Upper lobe of right lung (tissue), 1 donor: ENCODE measurements at regions not wholly inside any gene's neighbourhood (a gene's known extent, or its start where the extent isn't known, plus 50 kb on each side); places are given as distances from the start of the nearest gene placed in this dataset.

Source experiments
- ATAC-seq: fragments of 200-7000 bp; cut with Tn5 transposase; one replicate; pipeline ENCODE4 v1.9.1; 2020; ENCODE audit warnings: mild to moderate bottlenecking, moderate library complexity
- DNase-seq: peaks from one replicate; pipeline ENCODE4 v3.0.0-alpha.2; 2020
- H3K27ac ChIP-seq: fragments of 200-600 bp; one replicate; pipeline ENCODE4 v1.8.0; 2022
- H3K27me3 ChIP-seq: fragments of 200-600 bp; one replicate; pipeline ENCODE4 v1.8.0; 2022; ENCODE audit warnings: mild to moderate bottlenecking
- H3K36me3 ChIP-seq: fragments of 200-600 bp; one replicate; pipeline ENCODE4 v1.8.0; 2022
- H3K4me1 ChIP-seq: fragments of 200-600 bp; one replicate; pipeline ENCODE4 v1.8.0; 2022
- H3K4me3 ChIP-seq: fragments of 200-600 bp; one replicate; pipeline ENCODE4 v1.8.0; 2022; ENCODE audit warnings: mild to moderate bottlenecking
- H3K9me3 ChIP-seq: fragments of 200-600 bp; one replicate; pipeline ENCODE4 v1.8.0; 2022
- CTCF ChIP-seq: fragments of 200-600 bp; IDR thresholded peaks from one replicate; pipeline ENCODE4 v1.8.0; 2022; ENCODE audit warnings: antibody characterized with exemption
- intact Hi-C: fragments of 100-400 bp; cut with DNase I; formaldehyde crosslinking; loops from one replicate; pipeline ENCODE4 v1.11.0; 2022
- donor health status: DM: no; HTN: yes; CAD: no; lungs with severe emphysema.

- no peak for ATAC-seq
- DNase-seq, result no peak
- no peak overlapping the region for H3K27ac ChIP-seq
- peaks cover 5% of the 10 kb centered on the region for H3K9me3 ChIP-seq
- H3K4me3 ChIP-seq, result no peak overlapping the region
- no peaks in the 10 kb centered on the region for H3K27me3 ChIP-seq
- H3K4me1 ChIP-seq, result no peaks in the 10 kb centered on the region
- intact Hi-C loops, result no loop called here
- no peak for TF ChIP-seq CTCF
- H3K36me3 ChIP-seq, result no peaks in the 10 kb centered on the region
Measured at GRCh38 chr1:115413208-115413607, 75.2 kb upstream of the NGF start.

- DNase-seq (no peak), ATAC-seq (no peak)
- no peak for TF ChIP-seq CTCF
- intact Hi-C loops, result no loop called here
- H3K27me3 ChIP-seq, result no peaks in the 10 kb centered on the region
- H3K9me3 ChIP-seq, result peaks cover 5% of the 10 kb centered on the region
- H3K27ac ChIP-seq, result no peak overlapping the region
- no peak overlapping the region for H3K4me3 ChIP-seq
- no peaks in the 10 kb centered on the region for H3K4me1 ChIP-seq
- H3K36me3 ChIP-seq, result no peaks in the 10 kb centered on the region
Measured at GRCh38 chr1:115412733-115413132, 74.7 kb upstream of the NGF start.

- ATAC-seq (no peak), DNase-seq (no peak)
- H3K9me3 ChIP-seq, result peaks cover 5% of the 10 kb centered on the region
- H3K27ac ChIP-seq, result no peak overlapping the region
- H3K27me3 ChIP-seq, result no peaks in the 10 kb centered on the region
- H3K4me1 ChIP-seq, result no peaks in the 10 kb centered on the region
- TF ChIP-seq CTCF, result no peak
- H3K36me3 ChIP-seq, result no peaks in the 10 kb centered on the region
- H3K4me3 ChIP-seq, result no peak overlapping the region
- intact Hi-C loops, result no loop called here
Measured at GRCh38 chr1:115412286-115412685, 74.2 kb upstream of the NGF start.

- no peak for TF ChIP-seq CTCF
- H3K9me3 ChIP-seq, result no peaks in the 10 kb centered on the region
- no peaks in the 10 kb centered on the region for H3K4me1 ChIP-seq
- ATAC-seq, result peak; percentile 39
- H3K27me3 ChIP-seq, result no peaks in the 10 kb centered on the region
- H3K36me3 ChIP-seq, result no peaks in the 10 kb centered on the region
- H3K27ac ChIP-seq, result no peak overlapping the region
- DNase-seq, result no peak
- intact Hi-C loops, result no loop called here
- H3K4me3 ChIP-seq, result no peak overlapping the region
Measured at GRCh38 chr1:115411371-115412063, 73.5 kb upstream of the NGF start.

GRCh38 chr1:115409094-115410015 is 71.3 kb upstream of the NGF start:
- Histone ChIP-seq H3K36me3 (no peaks in the 10 kb centered on the region), H3K4me1 (no peaks in the 10 kb centered on the region), H3K27me3 (no peaks in the 10 kb centered on the region), H3K9me3 (no peaks in the 10 kb centered on the region), H3K4me3 (no peak overlapping the region), H3K27ac (no peak overlapping the region)
- intact Hi-C loops, result no loop called here
- DNase-seq, result no peak
- ATAC-seq, result no peak
- no peak for TF ChIP-seq CTCF
